ENCODE measurements at regions not wholly inside any gene's neighbourhood (a gene's known extent, or its start where the extent isn't known, plus 50 kb on each side); places are given as distances from the start of the nearest gene placed in this dataset.
"Not testable (repeated sequence)": the region's sequence is repeated elsewhere in the genome, so short reads cannot be mapped to it uniquely, and the experiment has no call there.

- H3K27ac ChIP-seq (ENCODE audit: low read depth, low read length); H3K36me3 ChIP-seq (ENCODE audit: insufficient read depth, low read length): not testable (repeated sequence)
- WGBS, result 95% methylated on average over 4 of the region's 4 CpGs
Observed at GRCh38 chr4:169894767-169895166, 131.4 kb downstream of the MFAP3L start.

GRCh38 chr4:169885893-169886292 is 128.1 kb upstream of the HPF1 start:
- Histone ChIP-seq H3K9me3 (ENCODE audit: insufficient read depth, low read depth, low read length) (no peaks in the 10 kb centered on the region), H3K27me3 (ENCODE audit: insufficient read depth, low read length) (no peaks in the 10 kb centered on the region), H3K9ac (ENCODE audit: low read depth, low read length) (no peak overlapping the region), H3K4me3 (ENCODE audit: low read length) (no peak overlapping the region), H3K4me1 (ENCODE audit: insufficient read depth, low read length) (peaks cover 8% of the 10 kb centered on the region), H3K36me3 (ENCODE audit: insufficient read depth, low read length) (no peaks in the 10 kb centered on the region), H3K27ac (ENCODE audit: low read depth, low read length) (no peak overlapping the region)
- WGBS, result 100% methylated on average over 1 of the region's 2 CpGs

More at GRCh38 chr4:169894767-169895166, 131.4 kb downstream of the MFAP3L start:
- H3K4me3 ChIP-seq (ENCODE audit: low read length); H3K4me1 ChIP-seq (ENCODE audit: insufficient read depth, low read length); H3K9ac ChIP-seq (ENCODE audit: low read depth, low read length); H3K9me3 ChIP-seq (ENCODE audit: insufficient read depth, low read depth, low read length); H3K27me3 ChIP-seq (ENCODE audit: insufficient read depth, low read length): not testable (repeated sequence)

- Histone ChIP-seq H3K9ac (ENCODE audit: low read depth, low read length) (no peak overlapping the region), H3K4me3 (ENCODE audit: low read length) (no peak overlapping the region)
- 100% methylated on average over 1 of the region's 1 CpG for WGBS
Observed at GRCh38 chr4:169881769-169882168, 124.0 kb upstream of the HPF1 start.

GRCh38 chr4:169870507-169870906 is 112.8 kb upstream of the HPF1 start:
- Histone ChIP-seq H3K4me1 (ENCODE audit: insufficient read depth, low read length) (no peaks in the 10 kb centered on the region), H3K27ac (ENCODE audit: low read depth, low read length) (no peak overlapping the region), H3K4me3 (ENCODE audit: low read length) (no peak overlapping the region), H3K9me3 (ENCODE audit: insufficient read depth, low read depth, low read length) (no peaks in the 10 kb centered on the region), H3K9ac (ENCODE audit: low read depth, low read length) (no peak overlapping the region), H3K36me3 (ENCODE audit: insufficient read depth, low read length) (no peaks in the 10 kb centered on the region), H3K27me3 (ENCODE audit: insufficient read depth, low read length) (no peaks in the 10 kb centered on the region)
- WGBS, result 51% methylated on average over 2 of the region's 3 CpGs

More at GRCh38 chr4:169881769-169882168, 124.0 kb upstream of the HPF1 start:
- H3K27me3 ChIP-seq (ENCODE audit: insufficient read depth, low read length), result no peaks in the 10 kb centered on the region
- H3K36me3 ChIP-seq (ENCODE audit: insufficient read depth, low read length), result no peaks in the 10 kb centered on the region
- no peaks in the 10 kb centered on the region for H3K9me3 ChIP-seq (ENCODE audit: insufficient read depth, low read depth, low read length)
- H3K27ac ChIP-seq (ENCODE audit: low read depth, low read length), result no peak overlapping the region
- H3K4me1 ChIP-seq (ENCODE audit: insufficient read depth, low read length), result peaks cover 8% of the 10 kb centered on the region

GRCh38 chr4:169869490-169869889 is 111.7 kb upstream of the HPF1 start:
- Histone ChIP-seq H3K36me3 (ENCODE audit: insufficient read depth, low read length) (no peaks in the 10 kb centered on the region), H3K9me3 (ENCODE audit: insufficient read depth, low read depth, low read length) (no peaks in the 10 kb centered on the region), H3K9ac (ENCODE audit: low read depth, low read length) (no peak overlapping the region), H3K27me3 (ENCODE audit: insufficient read depth, low read length) (no peaks in the 10 kb centered on the region), H3K4me3 (ENCODE audit: low read length) (no peak overlapping the region), H3K4me1 (ENCODE audit: insufficient read depth, low read length) (no peaks in the 10 kb centered on the region), H3K27ac (ENCODE audit: low read depth, low read length) (no peak overlapping the region)
- 93% methylated on average over 5 of the region's 5 CpGs for WGBS

DNA sequence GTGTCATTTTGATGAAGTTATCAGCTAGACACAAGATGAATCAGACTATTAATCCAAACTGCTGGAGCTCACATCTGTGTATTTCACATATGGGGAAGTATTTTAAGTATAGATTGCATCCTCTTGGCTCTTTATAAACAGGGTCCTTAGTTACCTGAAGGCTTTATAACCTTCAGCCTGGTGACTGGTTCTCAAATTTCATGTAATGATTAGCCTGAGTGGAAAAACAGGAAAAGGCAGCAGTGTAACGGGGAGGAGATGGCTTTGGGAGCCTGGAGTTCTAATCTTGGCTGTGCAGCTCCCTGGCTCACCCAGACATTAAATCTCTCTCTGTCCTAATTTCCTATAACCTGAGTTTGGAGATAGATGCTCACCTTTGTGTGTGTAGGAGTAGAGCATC is 103.8 kb upstream of the HPF1 start:
- Histone ChIP-seq H3K9me3 (ENCODE audit: insufficient read depth, low read depth, low read length) (no peaks in the 10 kb centered on the region), H3K27me3 (ENCODE audit: insufficient read depth, low read length) (no peaks in the 10 kb centered on the region), H3K4me1 (ENCODE audit: insufficient read depth, low read length) (no peaks in the 10 kb centered on the region), H3K9ac (ENCODE audit: low read depth, low read length) (no peak overlapping the region), H3K4me3 (ENCODE audit: low read length) (no peak overlapping the region), H3K36me3 (ENCODE audit: insufficient read depth, low read length) (no peaks in the 10 kb centered on the region), H3K27ac (ENCODE audit: low read depth, low read length) (no peak overlapping the region)
- 73% methylated on average over 1 of the region's 1 CpG for WGBS

- Histone ChIP-seq H3K4me1 (ENCODE audit: insufficient read depth, low read length) (no peaks in the 10 kb centered on the region), H3K9ac (ENCODE audit: low read depth, low read length) (no peak overlapping the region), H3K27me3 (ENCODE audit: insufficient read depth, low read length) (no peaks in the 10 kb centered on the region), H3K4me3 (ENCODE audit: low read length) (no peak overlapping the region), H3K27ac (ENCODE audit: low read depth, low read length) (no peak overlapping the region), H3K36me3 (ENCODE audit: insufficient read depth, low read length) (no peaks in the 10 kb centered on the region), H3K9me3 (ENCODE audit: insufficient read depth, low read depth, low read length) (no peaks in the 10 kb centered on the region)
- WGBS, result 93% methylated on average over 13 of the region's 14 CpGs
Observed at GRCh38 chr4:169859366-169860216, 101.8 kb upstream of the HPF1 start.

DNA sequence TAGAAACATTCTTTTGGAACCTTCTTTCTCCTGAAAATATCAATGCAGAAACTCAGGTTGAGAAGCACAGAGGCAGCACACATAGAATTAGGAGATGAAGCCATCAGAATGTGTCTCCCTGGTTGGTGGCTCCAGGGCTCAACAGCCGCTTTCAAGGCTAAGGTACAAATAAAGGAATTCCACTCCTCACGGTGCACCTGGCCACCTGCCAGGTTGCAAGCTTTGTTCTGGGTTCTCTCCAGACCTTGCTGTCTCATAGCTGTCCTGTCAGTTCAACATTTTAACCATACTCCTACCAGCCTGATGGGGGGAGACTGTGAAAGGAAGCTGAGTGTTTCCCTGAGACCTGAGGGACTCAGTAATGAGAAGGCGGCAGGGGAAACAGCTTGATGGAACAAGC is 96.3 kb upstream of the HPF1 start:
- Histone ChIP-seq H3K4me1 (ENCODE audit: insufficient read depth, low read length) (no peaks in the 10 kb centered on the region), H3K4me3 (ENCODE audit: low read length) (no peak overlapping the region), H3K36me3 (ENCODE audit: insufficient read depth, low read length) (no peaks in the 10 kb centered on the region), H3K27me3 (ENCODE audit: insufficient read depth, low read length) (no peaks in the 10 kb centered on the region), H3K9me3 (ENCODE audit: insufficient read depth, low read depth, low read length) (no peaks in the 10 kb centered on the region), H3K27ac (ENCODE audit: low read depth, low read length) (no peak overlapping the region), H3K9ac (ENCODE audit: low read depth, low read length) (no peak overlapping the region)
- 83% methylated on average over 3 of the region's 3 CpGs for WGBS

- no peaks in the 10 kb centered on the region for H3K27me3 ChIP-seq (ENCODE audit: insufficient read depth, low read length)
Observed at GRCh38 chr4:169852481-169852880, 94.7 kb upstream of the HPF1 start.

DNA sequence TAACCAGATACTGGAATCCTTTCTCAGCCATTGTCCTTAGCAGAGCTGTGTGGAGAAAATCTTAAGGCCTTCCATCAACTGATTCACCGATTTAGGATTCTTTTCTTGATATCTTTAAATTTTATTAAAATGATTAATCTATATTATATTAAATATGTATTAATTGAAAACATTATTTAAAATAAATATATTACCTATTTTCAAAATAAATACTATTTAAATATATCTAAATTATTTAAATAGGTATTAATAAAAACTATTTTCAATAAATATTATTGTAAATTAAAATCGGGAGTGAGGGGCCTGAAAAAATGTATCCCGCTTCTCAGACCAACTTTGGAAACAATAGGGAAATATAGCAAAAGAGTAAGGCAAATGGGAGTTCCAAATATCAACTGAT is 94.0 kb upstream of the HPF1 start:
- WGBS, result 91% methylated on average over 2 of the region's 3 CpGs
- H3K9ac ChIP-seq (ENCODE audit: low read depth, low read length), result no peak overlapping the region
- H3K36me3 ChIP-seq (ENCODE audit: insufficient read depth, low read length), result no peaks in the 10 kb centered on the region
- no peaks in the 10 kb centered on the region for H3K4me1 ChIP-seq (ENCODE audit: insufficient read depth, low read length)
- H3K27ac ChIP-seq (ENCODE audit: low read depth, low read length), result no peak overlapping the region
- no peaks in the 10 kb centered on the region for H3K9me3 ChIP-seq (ENCODE audit: insufficient read depth, low read depth, low read length)
- no peak overlapping the region for H3K4me3 ChIP-seq (ENCODE audit: low read length)
- no peaks in the 10 kb centered on the region for H3K27me3 ChIP-seq (ENCODE audit: insufficient read depth, low read length)

More at GRCh38 chr4:169852481-169852880, 94.7 kb upstream of the HPF1 start:
- H3K36me3 ChIP-seq (ENCODE audit: insufficient read depth, low read length), result no peaks in the 10 kb centered on the region
- H3K4me3 ChIP-seq (ENCODE audit: low read length), result no peak overlapping the region
- no peak overlapping the region for H3K9ac ChIP-seq (ENCODE audit: low read depth, low read length)
- H3K4me1 ChIP-seq (ENCODE audit: insufficient read depth, low read length), result no peaks in the 10 kb centered on the region
- no peak overlapping the region for H3K27ac ChIP-seq (ENCODE audit: low read depth, low read length)
- no peaks in the 10 kb centered on the region for H3K9me3 ChIP-seq (ENCODE audit: insufficient read depth, low read depth, low read length)

GRCh38 chr4:169849456-169849855 is 91.7 kb upstream of the HPF1 start:
- 86% methylated on average over 2 of the region's 2 CpGs for WGBS

DNA sequence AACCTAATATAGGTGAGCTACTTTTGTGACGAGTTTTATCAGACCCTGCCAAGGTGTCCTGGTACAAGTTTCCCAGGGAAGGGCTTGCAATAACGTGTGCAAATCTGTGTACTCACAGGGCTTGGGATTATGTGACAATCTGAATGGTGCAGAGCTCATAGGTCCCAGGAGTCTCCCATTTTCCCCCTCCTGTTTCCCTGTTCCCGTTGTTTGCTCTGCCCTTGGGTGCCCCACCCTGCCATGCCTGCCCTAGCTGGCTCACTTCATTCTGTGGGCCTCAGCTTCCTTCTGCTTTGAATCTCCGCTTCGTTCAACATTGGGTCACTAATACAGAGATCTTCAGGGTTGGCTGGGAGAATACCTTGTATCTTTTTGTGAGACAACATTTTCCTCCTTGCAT is 90.3 kb upstream of the HPF1 start:
- Histone ChIP-seq H3K4me3 (ENCODE audit: low read length) (no peak overlapping the region), H3K36me3 (ENCODE audit: insufficient read depth, low read length) (no peaks in the 10 kb centered on the region), H3K9ac (ENCODE audit: low read depth, low read length) (no peak overlapping the region), H3K27ac (ENCODE audit: low read depth, low read length) (no peak overlapping the region), H3K4me1 (ENCODE audit: insufficient read depth, low read length) (no peaks in the 10 kb centered on the region), H3K27me3 (ENCODE audit: insufficient read depth, low read length) (no peaks in the 10 kb centered on the region), H3K9me3 (ENCODE audit: insufficient read depth, low read depth, low read length) (no peaks in the 10 kb centered on the region)
- WGBS, result 73% methylated on average over 4 of the region's 5 CpGs

More at GRCh38 chr4:169849456-169849855, 91.7 kb upstream of the HPF1 start:
- no peaks in the 10 kb centered on the region for H3K4me1 ChIP-seq (ENCODE audit: insufficient read depth, low read length)
- H3K36me3 ChIP-seq (ENCODE audit: insufficient read depth, low read length), result no peaks in the 10 kb centered on the region
- H3K27ac ChIP-seq (ENCODE audit: low read depth, low read length), result no peak overlapping the region
- no peaks in the 10 kb centered on the region for H3K9me3 ChIP-seq (ENCODE audit: insufficient read depth, low read depth, low read length)
- no peaks in the 10 kb centered on the region for H3K27me3 ChIP-seq (ENCODE audit: insufficient read depth, low read length)
- H3K4me3 ChIP-seq (ENCODE audit: low read length), result no peak overlapping the region
- no peak overlapping the region for H3K9ac ChIP-seq (ENCODE audit: low read depth, low read length)

All from HUES64 (cell line).